HFFc6 (cell line): ENCODE measurements at regions not wholly inside any gene's neighbourhood (a gene's known extent, or its start where the extent isn't known, plus 50 kb on each side); places are given as distances from the start of the nearest gene placed in this dataset.

Source experiments
- DNase-seq: peaks from one replicate; pipeline ENCODE4 v3.0.0-alpha.2; 2018
- H3K27ac Mint-ChIP-seq: 2 replicates; pipeline ENCODE4 v1.8.0; 2020; ENCODE audit warnings: mild to moderate bottlenecking, mixed read lengths
- H3K27me3 Mint-ChIP-seq: 2 replicates; pipeline ENCODE4 v1.8.0; 2021; ENCODE audit warnings: mild to moderate bottlenecking, moderate library complexity, mixed read lengths; ENCODE audit not compliant: insufficient read depth
- H3K36me3 Mint-ChIP-seq: 2 replicates; pipeline ENCODE4 v1.8.0; 2021; ENCODE audit warnings: low read depth, mixed read lengths
- H3K4me1 Mint-ChIP-seq: 2 replicates; pipeline ENCODE4 v1.8.0; 2020; ENCODE audit warnings: low read depth, mixed read lengths
- H3K4me3 Mint-ChIP-seq: 2 replicates; pipeline ENCODE4 v1.8.0; 2020; ENCODE audit warnings: mild to moderate bottlenecking, moderate library complexity, mixed read lengths
- H3K9me3 Mint-ChIP-seq: 2 replicates; pipeline ENCODE4 v1.8.0; 2020; ENCODE audit warnings: mild to moderate bottlenecking, mixed read lengths
- CTCF ChIP-seq: fragments of 200-600 bp; sonication (generic); IDR thresholded peaks from 2 replicates; pipeline ENCODE4 v1.5.0; 2021; ENCODE audit warnings: antibody characterized with exemption, mild to moderate bottlenecking

GRCh38 chrX:69255441-69256290 lies 90.4 kb upstream of the PJA1 start:
- TF ChIP-seq CTCF: no peak
- Mint-ChIP-seq H3K4me1 (no peaks in the 10 kb centered on the region), H3K27me3 (peaks cover 9% of the 10 kb centered on the region), H3K36me3 (no peaks in the 10 kb centered on the region), H3K9me3 (no peaks in the 10 kb centered on the region), H3K4me3 (no peak overlapping the region), H3K27ac (no peak overlapping the region)
- no peak for DNase-seq

- H3K27me3 Mint-ChIP-seq: no peaks in the 10 kb centered on the region; the same call in 1 of the 2 replicates
- H3K4me1 Mint-ChIP-seq: no peaks in the 10 kb centered on the region
- no peak for TF ChIP-seq CTCF
- no peak overlapping the region for H3K27ac Mint-ChIP-seq
- DNase-seq: no peak
- no peaks in the 10 kb centered on the region for H3K36me3 Mint-ChIP-seq
- H3K9me3 Mint-ChIP-seq: no peaks in the 10 kb centered on the region
- no peak overlapping the region for H3K4me3 Mint-ChIP-seq
Measured at GRCh38 chrX:69253821-69254220, 88.6 kb upstream of the PJA1 start.

DNA sequence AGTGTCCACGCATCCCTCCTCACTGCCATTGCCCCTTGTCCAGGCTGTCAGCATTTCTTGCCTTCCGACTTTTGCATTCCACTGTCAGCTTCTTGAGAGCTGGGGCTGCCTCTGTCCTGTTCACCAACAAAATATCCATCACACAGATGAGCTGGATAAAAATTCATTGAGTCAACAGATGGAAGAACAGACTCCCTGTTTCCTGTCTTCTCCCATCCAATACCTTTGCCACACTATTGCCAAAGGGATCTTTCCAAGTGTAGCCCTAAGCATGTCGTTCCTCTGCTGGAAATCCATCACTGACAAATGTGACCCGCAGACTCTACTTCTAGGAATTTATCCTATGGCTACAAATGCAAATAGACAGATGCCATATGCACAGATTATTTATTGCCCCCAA lies 78.0 kb upstream of the PJA1 start:
- Mint-ChIP-seq H3K27me3 (peaks cover 17% of the 10 kb centered on the region), H3K4me1 (no peaks in the 10 kb centered on the region), H3K27ac (no peak overlapping the region), H3K9me3 (no peaks in the 10 kb centered on the region), H3K4me3 (no peak overlapping the region), H3K36me3 (no peaks in the 10 kb centered on the region; the same call in 1 of the 2 replicates)
- no peak for TF ChIP-seq CTCF
- no peak for DNase-seq

GRCh38 chrX:69238887-69239231 lies 73.6 kb upstream of the PJA1 start:
- Mint-ChIP-seq H3K27me3 (peaks cover 12% of the 10 kb centered on the region), H3K9me3 (no peaks in the 10 kb centered on the region), H3K4me1 (no peaks in the 10 kb centered on the region), H3K36me3 (no peaks in the 10 kb centered on the region), H3K4me3 (no peak overlapping the region), H3K27ac (no peak overlapping the region)
- DNase-seq: no peak
- TF ChIP-seq CTCF: no peak

DNA sequence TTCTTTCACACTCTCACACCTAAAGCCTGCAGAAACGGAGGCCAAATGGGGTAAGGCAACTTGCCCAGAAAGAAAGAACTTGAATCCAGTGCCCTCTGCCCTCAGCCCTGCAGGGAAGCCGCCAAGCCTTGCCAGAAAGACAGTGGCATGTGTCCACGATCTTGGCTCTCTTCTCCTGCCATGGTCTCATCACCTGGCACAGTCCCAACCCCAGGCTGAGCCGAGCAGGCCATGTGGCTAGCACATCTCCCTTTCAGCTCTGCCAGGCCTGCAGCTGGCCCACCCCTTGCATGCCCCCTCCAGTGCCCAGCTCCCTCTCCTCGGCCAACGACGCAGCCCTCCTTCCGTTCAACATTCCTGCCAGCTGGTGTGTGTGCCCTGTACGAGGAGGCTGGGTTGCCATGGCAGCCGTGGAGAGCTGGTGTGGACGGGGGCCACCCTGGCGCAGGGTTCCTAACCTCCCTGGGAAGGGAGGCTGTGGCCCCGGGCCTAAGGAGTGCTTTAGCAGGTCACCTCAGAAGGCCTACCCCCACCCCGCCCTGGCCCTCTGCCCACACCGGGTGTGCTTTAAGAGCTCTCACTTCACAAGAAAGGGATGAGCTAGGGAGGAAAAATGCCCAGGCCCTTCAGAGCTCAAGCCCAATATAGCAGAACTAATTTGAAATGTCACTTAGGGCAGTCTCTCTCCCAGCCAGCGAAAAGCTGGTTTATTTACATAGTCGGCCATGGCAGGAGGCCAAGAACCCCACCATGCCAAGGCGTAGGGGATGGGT lies 73.0 kb upstream of the PJA1 start:
- no peak for TF ChIP-seq CTCF
- Mint-ChIP-seq H3K4me1 (no peaks in the 10 kb centered on the region), H3K27ac (no peak overlapping the region), H3K36me3 (no peaks in the 10 kb centered on the region), H3K4me3 (no peak overlapping the region), H3K9me3 (no peaks in the 10 kb centered on the region), H3K27me3 (peaks cover 8% of the 10 kb centered on the region)
- no peak for DNase-seq
